K562 (cell line): ENCODE measurements at regions not wholly inside any gene's neighbourhood (a gene's known extent, or its start where the extent isn't known, plus 50 kb on each side); places are given as distances from the start of the nearest gene placed in this dataset.

Source experiments
- BHLHE40 ChIP-seq: IDR thresholded peaks from 2 replicates; pipeline ENCODE4 v1.6.1; 2011; ENCODE audit warnings: low read length, improper control_type of control experiment
- CBFA2T2 ChIP-seq: fragments of 450-650 bp; conservative IDR thresholded peaks from 2 replicates; pipeline ENCODE4 v1.6.1; 2017; ENCODE audit warnings: mild to moderate bottlenecking
- CBFA2T3 ChIP-seq: fragments of 450-650 bp; IDR thresholded peaks from 2 replicates; pipeline ENCODE4 v1.6.1; 2017
- E2F4 ChIP-seq: sonication (generic); formaldehyde crosslinking; IDR thresholded peaks from 2 replicates; pipeline ENCODE4 v1.8.0; 2022; ENCODE audit warnings: mild to moderate bottlenecking, low read depth, missing genetic modification reagents
- ETS2 ChIP-seq: IDR thresholded peaks from 2 replicates; pipeline ENCODE4 v1.6.1; 2016; ENCODE audit warnings: borderline replicate concordance, missing genetic modification characterization, mild to moderate bottlenecking, moderate library complexity, missing compliant biosample characterization; ENCODE audit not compliant: poor library complexity, severe bottlenecking
- ETV5 ChIP-seq: sonication (generic); formaldehyde crosslinking; IDR thresholded peaks from 2 replicates; pipeline ENCODE4 v1.4.0; 2020; ENCODE audit warnings: low read depth, mild to moderate bottlenecking, missing genetic modification reagents
- GABPA ChIP-seq: fragments of 200-800 bp; sonication (Bioruptor generic); conservative IDR thresholded peaks from 2 replicates; pipeline ENCODE4 v1.6.1; 2016; ENCODE audit warnings: low read depth, missing genetic modification characterization, missing compliant biosample characterization
- GTF2A2 ChIP-seq: IDR thresholded peaks from 2 replicates; pipeline ENCODE4 v1.6.1; 2016; ENCODE audit warnings: mild to moderate bottlenecking, missing genetic modification characterization, missing compliant biosample characterization
- HDGF ChIP-seq: fragments of 450-650 bp; IDR thresholded peaks from 2 replicates; pipeline ENCODE4 v1.6.1; 2016
- HLTF ChIP-seq: fragments of 450-650 bp; IDR thresholded peaks from 2 replicates; pipeline ENCODE4 v1.6.1; 2016
- HNRNPLL ChIP-seq: fragments of 200-400 bp; formaldehyde crosslinking; IDR thresholded peaks from 2 replicates; pipeline ENCODE4 v1.6.1; 2017; ENCODE audit warnings: low read length, low read depth, mild to moderate bottlenecking; ENCODE audit not compliant: poor library complexity, severe bottlenecking
- KLF16 ChIP-seq: IDR thresholded peaks from 2 replicates; pipeline ENCODE4 v1.6.1; 2016; ENCODE audit warnings: antibody characterized with exemption
- MAFG ChIP-seq: fragments of 450-650 bp; conservative IDR thresholded peaks from 2 replicates; pipeline ENCODE4 v1.6.1; 2016; ENCODE audit warnings: missing genetic modification characterization, missing compliant biosample characterization
- MAX ChIP-seq: sonication (generic); formaldehyde crosslinking; IDR thresholded peaks from 2 replicates; pipeline ENCODE4 v1.9.0; 2022; ENCODE audit warnings: mild to moderate bottlenecking, missing genetic modification reagents
- NCOA6 ChIP-seq: fragments of 450-650 bp; IDR thresholded peaks from 2 replicates; pipeline ENCODE4 v1.6.1; 2017; ENCODE audit warnings: mild to moderate bottlenecking
- NCOR1 ChIP-seq: fragments of 450-650 bp; IDR thresholded peaks from 2 replicates; pipeline ENCODE4 v1.6.1; 2016; ENCODE audit warnings: mild to moderate bottlenecking, moderate library complexity
- NR4A1 ChIP-seq, 2 experiments: fragments of 250-450 bp in 1 of 2; fragments of 450-650 bp in 1 of 2; sonication (Bioruptor Pico) in 1 of 2; IDR thresholded peaks; 2 replicates each; pipeline versions ENCODE4 v1.4.0 to v1.6.1; 2016 to 2020; ENCODE audit warnings: mild to moderate bottlenecking in 2 of 2, missing compliant biosample characterization in 1 of 2, missing genetic modification characterization in 1 of 2, moderate library complexity in 1 of 2
- RB1 ChIP-seq: fragments of 450-650 bp; IDR thresholded peaks from 2 replicates; pipeline ENCODE4 v1.6.1; 2017; ENCODE audit warnings: low read depth, mild to moderate bottlenecking
- SOX6 ChIP-seq: fragments of 450-650 bp; IDR thresholded peaks from 2 replicates; pipeline ENCODE4 v1.6.1; 2014; ENCODE audit warnings: mild to moderate bottlenecking
- SP1 ChIP-seq: sonication (generic); formaldehyde crosslinking; IDR thresholded peaks from 2 replicates; pipeline ENCODE4 v1.8.1; 2022; ENCODE audit warnings: mild to moderate bottlenecking, missing genetic modification reagents
- TAF1 ChIP-seq: IDR thresholded peaks from 2 replicates; pipeline ENCODE4 v1.6.1; 2011; ENCODE audit warnings: mild to moderate bottlenecking, low read length, moderate library complexity; ENCODE audit not compliant: insufficient read depth, control insufficient read depth, severe bottlenecking; ENCODE audit errors: extremely low read depth
- TCF3 ChIP-seq: sonication (generic); formaldehyde crosslinking; IDR thresholded peaks from 2 replicates; pipeline ENCODE4 v1.4.0; 2020; ENCODE audit warnings: mild to moderate bottlenecking, missing genetic modification reagents
- XRCC3 ChIP-seq: fragments of 450-650 bp; IDR thresholded peaks from 2 replicates; pipeline ENCODE4 v1.6.1; 2017; ENCODE audit warnings: mild to moderate bottlenecking, moderate library complexity
- XRCC5 ChIP-seq: fragments of 200-400 bp; formaldehyde crosslinking; IDR thresholded peaks from 2 replicates; pipeline ENCODE4 v1.6.1; 2017; ENCODE audit warnings: low read depth, mild to moderate bottlenecking, low read length
- ZBTB5 ChIP-seq: fragments of 450-650 bp; IDR thresholded peaks from 2 replicates; pipeline ENCODE4 v1.6.1; 2017; ENCODE audit warnings: antibody characterized with exemption
- ZBTB8A ChIP-seq: fragments of 450-650 bp; IDR thresholded peaks from 2 replicates; pipeline ENCODE4 v1.6.1; 2018; ENCODE audit warnings: mild to moderate bottlenecking, moderate library complexity; ENCODE audit not compliant: partially characterized antibody
- ZKSCAN1 ChIP-seq: fragments of 150-350 bp; IDR thresholded peaks from 2 replicates; pipeline ENCODE4 v1.6.1; 2016; ENCODE audit warnings: low read depth, low read length
- ZNF175 ChIP-seq: fragments of 200-800 bp; sonication (Bioruptor generic); IDR thresholded peaks from 2 replicates; pipeline ENCODE4 v1.6.1; 2016; ENCODE audit warnings: low read depth, mild to moderate bottlenecking, missing genetic modification characterization, missing compliant biosample characterization
- ZNF197 ChIP-seq: fragments of 200-800 bp; sonication (Bioruptor generic); IDR thresholded peaks from 2 replicates; pipeline ENCODE4 v1.6.1; 2016; ENCODE audit warnings: low read depth, missing genetic modification characterization, missing compliant biosample characterization

- no peak for TF ChIP-seq ZKSCAN1
- TF ChIP-seq BHLHE40: no peak
- TF ChIP-seq ZNF175 (CRISPR knock-in tag): no peak
- TF ChIP-seq XRCC5: no peak
- peak; percentile 80 for TF ChIP-seq CBFA2T2
- no peak for TF ChIP-seq ZNF197 (CRISPR knock-in tag)
- no peak for TF ChIP-seq HNRNPLL
- no peak for TF ChIP-seq SP1 (CRISPR knock-in tag)
- no peak for TF ChIP-seq GABPA (tag)
- no peak for TF ChIP-seq NR4A1 (CRISPR knock-in tag; IDR thresholded peaks at IDR 0.05)
- 0 out of 2 replicates have a peak, but pooled peaks have one; percentile 31 for TF ChIP-seq NR4A1 (tag; IDR thresholded peaks at IDR 0.05)
- TF ChIP-seq ETV5 (CRISPR knock-in tag): no peak
- no peak for TF ChIP-seq ETS2 (tag)
- TF ChIP-seq MAX (CRISPR knock-in tag): no peak
- TF ChIP-seq SOX6: peak; percentile 97
- TF ChIP-seq ZBTB5: no peak
- TF ChIP-seq HLTF: no peak
- TF ChIP-seq NCOA6: no peak
- TF ChIP-seq TCF3 (CRISPR knock-in tag): peak; percentile 66
- no peak for TF ChIP-seq HDGF
- TF ChIP-seq NCOR1: peak; percentile 68
- no peak for TF ChIP-seq ZBTB8A
- no peak for TF ChIP-seq GTF2A2 (tag)
- no peak for TF ChIP-seq RB1
- no peak for TF ChIP-seq TAF1
- TF ChIP-seq E2F4: no peak
- TF ChIP-seq KLF16: peak; percentile 56; the same call in 1 of the 2 replicates
- peak; percentile 89 for TF ChIP-seq CBFA2T3
- TF ChIP-seq XRCC3: no peak
- 0 out of 2 replicates have a peak, but pooled peaks have one; percentile 5 for TF ChIP-seq MAFG (tag)
These were observed 137.4 kb downstream of the CHD1L start (continued) for GRCh38 chr1:147379889-147380288.
